Stomach (tissue), 8 donors: ENCODE measurements at regions not wholly inside any gene's neighbourhood (a gene's known extent, or its start where the extent isn't known, plus 50 kb on each side); places are given as distances from the start of the nearest gene placed in this dataset.

ENCODE experiments used
- DNase-seq, 2 donors: peaks; one replicate each; pipeline versions ENCODE4 v3.0.0 to v3.0.0-alpha.2; 2013 to 2019
- H3K27ac ChIP-seq, 5 donors: fragments of 200-600 bp in 4 of 5; sonication (generic) in 4 of 5; one replicate each; pipeline ENCODE4 v1.5.1; 2013 to 2019; ENCODE audit warnings: mild to moderate bottlenecking in 1 of 5, moderate library complexity in 1 of 5
- H3K27me3 ChIP-seq, 3 donors: fragments of 200-600 bp; sonication (generic); one replicate each; pipeline ENCODE4 v1.5.1; 2017 to 2019; ENCODE audit warnings: mixed run types in 1 of 3
- H3K36me3 ChIP-seq, 4 donors: fragments of 200-600 bp; sonication (generic); 1 replicate in 3 of 4; 2 replicates in 1 of 4; pipeline ENCODE4 v1.5.1; 2016 to 2019
- H3K4me1 ChIP-seq, 4 donors: fragments of 200-600 bp; sonication (generic); one replicate each; pipeline ENCODE4 v1.5.1; 2016 to 2019
- H3K4me3 ChIP-seq, 4 donors: fragments of 200-600 bp; sonication (generic) in 3 of 4; one replicate each; pipeline ENCODE4 v1.5.1; 2016 to 2019; ENCODE audit warnings: mild to moderate bottlenecking in 1 of 4
- H3K9me3 ChIP-seq, 4 donors: fragments of 200-600 bp; sonication (generic); one replicate each; pipeline ENCODE4 v1.5.1; 2016 to 2019
- CTCF ChIP-seq, 7 experiments: fragments of 450-650 bp in 4 of 7; fragments of 200-600 bp in 3 of 7; sonication (generic) in 3 of 7; IDR thresholded peaks; one replicate each; pipeline ENCODE4 v1.5.1; 2016 to 2019; ENCODE audit warnings: antibody characterized with exemption in 7 of 7, control low read depth in 2 of 7, mild to moderate bottlenecking in 1 of 7
- EP300 ChIP-seq: sonication (generic); formaldehyde crosslinking; IDR thresholded peaks from one replicate; pipeline ENCODE4 v1.6.1; 2017; ENCODE audit warnings: antibody characterized with exemption
- POLR2A ChIP-seq, 4 donors: fragments of 450-650 bp; IDR thresholded peaks; one replicate each; pipeline ENCODE4 v1.6.1; 2016; ENCODE audit warnings: antibody characterized with exemption in 4 of 4, control low read depth in 2 of 4, mild to moderate bottlenecking in 1 of 4, moderate library complexity in 1 of 4
- POLR2AphosphoS5 ChIP-seq, 3 donors: sonication (generic); formaldehyde crosslinking; IDR thresholded peaks; one replicate each; pipeline ENCODE4 v1.6.1; 2016; ENCODE audit warnings: antibody characterized with exemption in 3 of 3
- WGBS, 5 donors: extraction: QIAGEN DNeasy Blood & Tissue Kit in 3 of 5; methylation state at CpG; one replicate each; pipeline versions ENCODE4 v1.1.5 to v1.1.7; 2013 to 2018; 5-methylcytosine and 5-hydroxymethylcytosine counted together
- intact Hi-C: fragments of 100-400 bp; cut with DNase I; formaldehyde crosslinking; loops from one replicate; pipeline ENCODE4 v1.15.1; 2023; ENCODE audit warnings: low total_unique reads
- donor health status: healthy with polysubstance abuse.
- donor health status: Bipolar disorder and iron deficiency.
- donor health status: healthy.

- intact Hi-C loops, result no loop called here
- no peaks in the 10 kb centered on the region for H3K9me3 ChIP-seq
- 60 to 70% (median 63%) methylated on average over 3 of the region's 3 CpGs for WGBS, 5 donors
Observed at GRCh38 chr14:29442696-29443095, 485.0 kb downstream of the PRKD1 start.

GRCh38 chr14:29444216-29444615 lies 483.4 kb downstream of the PRKD1 start:
- 41 to 59% (median 48%) methylated on average over 2 of the region's 2 CpGs for WGBS, 5 donors
- no peak for TF ChIP-seq EP300
- no peak for TF ChIP-seq POLR2AphosphoS5 (IDR thresholded peaks at IDR 0.05)
- TF ChIP-seq POLR2A (IDR thresholded peaks at IDR 0.05), result no peak
- no peak for TF ChIP-seq CTCF (IDR thresholded peaks at IDR 0.05)
- Histone ChIP-seq H3K27me3 (no peaks in the 10 kb centered on the region), H3K4me3 (no peak overlapping the region), H3K27ac (no peak overlapping the region), H3K9me3 (no peaks in the 10 kb centered on the region), H3K4me1 (no peaks in the 10 kb centered on the region), H3K36me3 (no peaks in the 10 kb centered on the region)
- no peak for DNase-seq
- intact Hi-C loops, result no loop called here

More at GRCh38 chr14:29442696-29443095, 485.0 kb downstream of the PRKD1 start:
- no peak for DNase-seq
- no peak for TF ChIP-seq POLR2AphosphoS5 (IDR thresholded peaks at IDR 0.05)
- no peak for TF ChIP-seq EP300
- no peak for TF ChIP-seq POLR2A (IDR thresholded peaks at IDR 0.05)
- TF ChIP-seq CTCF (IDR thresholded peaks at IDR 0.05), result no peak
- no peaks in the 10 kb centered on the region for H3K27me3 ChIP-seq
- H3K4me3 ChIP-seq, result no peak overlapping the region
- H3K36me3 ChIP-seq, result no peaks in the 10 kb centered on the region
- H3K27ac ChIP-seq, result no peak overlapping the region
- no peaks in the 10 kb centered on the region for H3K4me1 ChIP-seq

- 65 to 80% (median 70%) methylated on average over 1 of the region's 1 CpG for WGBS, 5 donors
- no peaks in the 10 kb centered on the region for H3K36me3 ChIP-seq
Observed at GRCh38 chr14:29444805-29445204, 482.8 kb downstream of the PRKD1 start.

GRCh38 chr14:29446971-29447370 lies 480.7 kb downstream of the PRKD1 start:
- H3K9me3 ChIP-seq, result no peaks in the 10 kb centered on the region
- intact Hi-C loops, result no loop called here

More at GRCh38 chr14:29444805-29445204, 482.8 kb downstream of the PRKD1 start:
- no peaks in the 10 kb centered on the region for H3K9me3 ChIP-seq
- H3K4me3 ChIP-seq, result no peak overlapping the region
- no peak for TF ChIP-seq POLR2AphosphoS5 (IDR thresholded peaks at IDR 0.05)
- TF ChIP-seq POLR2A (IDR thresholded peaks at IDR 0.05), result no peak
- no peak for TF ChIP-seq CTCF (IDR thresholded peaks at IDR 0.05)
- no peak for TF ChIP-seq EP300
- H3K27me3 ChIP-seq, result no peaks in the 10 kb centered on the region
- DNase-seq, result no peak
- intact Hi-C loops, result no loop called here
- H3K27ac ChIP-seq, result no peak overlapping the region
- no peaks in the 10 kb centered on the region for H3K4me1 ChIP-seq

More at GRCh38 chr14:29446971-29447370, 480.7 kb downstream of the PRKD1 start:
- H3K36me3 ChIP-seq, result no peaks in the 10 kb centered on the region
- 76 to 90% (median 85%) methylated on average over 5 of the region's 5 CpGs for WGBS, 5 donors
- no peak for DNase-seq
- no peak overlapping the region for H3K4me3 ChIP-seq
- H3K27me3 ChIP-seq, result no peaks in the 10 kb centered on the region
- TF ChIP-seq POLR2AphosphoS5 (IDR thresholded peaks at IDR 0.05) (no peak), CTCF (IDR thresholded peaks at IDR 0.05) (no peak)
- H3K27ac ChIP-seq, result no peak overlapping the region
- H3K4me1 ChIP-seq, result no peaks in the 10 kb centered on the region
